ENCODE measurements at regions not wholly inside any gene's neighbourhood (a gene's known extent, or its start where the extent isn't known, plus 50 kb on each side); places are given as distances from the start of the nearest gene placed in this dataset.

DNA sequence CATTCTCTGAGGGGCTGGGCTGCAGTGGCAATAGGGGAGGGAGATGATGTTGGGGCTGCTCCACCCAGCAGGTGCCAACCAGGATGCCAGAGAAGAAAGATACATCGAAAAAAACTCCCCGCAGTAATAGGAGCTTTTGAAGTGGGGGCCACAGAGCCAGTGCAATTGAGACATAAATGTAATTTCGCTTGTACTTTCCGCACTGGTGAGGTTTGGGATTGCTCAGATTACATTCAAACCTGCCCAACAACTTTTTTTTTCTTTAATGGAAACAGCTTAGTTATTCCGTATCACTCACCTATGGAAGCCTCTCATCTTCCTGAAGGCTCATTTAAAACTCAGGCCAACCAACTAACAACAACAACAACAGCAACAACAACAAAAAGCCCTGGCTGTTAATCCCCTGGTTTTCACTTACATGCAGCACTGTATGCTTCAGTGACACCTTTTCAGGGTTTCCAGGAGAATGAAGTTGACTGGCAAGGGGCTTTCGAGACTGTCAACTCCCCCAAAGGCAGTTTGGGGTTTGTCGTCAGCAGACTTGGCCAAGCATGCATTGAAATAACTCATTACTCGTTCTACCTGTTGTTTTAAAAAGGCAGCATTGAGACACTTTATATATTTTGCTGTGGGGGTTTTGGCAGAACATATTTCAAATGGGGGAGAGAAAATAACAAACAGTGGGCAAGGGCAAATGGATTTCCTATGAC is 163.8 kb downstream of the EBLN2 start:
- in situ Hi-C loops (cut with HindIII; ENCODE audit: low sequenced_read_pairs): no loop called here

DNA sequence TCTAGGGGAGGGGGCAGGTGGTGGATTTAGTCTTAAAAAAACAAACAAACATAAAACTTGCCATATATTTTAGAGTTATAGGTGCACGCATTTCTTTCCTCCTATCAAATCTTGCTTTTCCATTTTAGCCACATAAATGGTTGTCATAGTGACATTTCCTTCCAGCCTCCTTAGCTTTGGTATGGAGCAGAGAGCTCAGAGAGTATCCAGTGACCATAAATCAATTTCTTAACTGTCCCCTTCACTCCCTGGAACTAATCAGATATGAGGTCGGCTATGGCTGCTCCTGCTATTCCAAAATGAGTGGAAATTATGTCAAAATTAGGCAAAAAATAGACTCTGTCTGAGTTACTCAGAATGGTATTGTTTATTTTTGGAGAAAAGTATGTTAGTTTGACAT is 164.5 kb downstream of the EBLN2 start:
- in situ Hi-C loops (cut with HindIII; ENCODE audit: low sequenced_read_pairs): no loop called here

DNA sequence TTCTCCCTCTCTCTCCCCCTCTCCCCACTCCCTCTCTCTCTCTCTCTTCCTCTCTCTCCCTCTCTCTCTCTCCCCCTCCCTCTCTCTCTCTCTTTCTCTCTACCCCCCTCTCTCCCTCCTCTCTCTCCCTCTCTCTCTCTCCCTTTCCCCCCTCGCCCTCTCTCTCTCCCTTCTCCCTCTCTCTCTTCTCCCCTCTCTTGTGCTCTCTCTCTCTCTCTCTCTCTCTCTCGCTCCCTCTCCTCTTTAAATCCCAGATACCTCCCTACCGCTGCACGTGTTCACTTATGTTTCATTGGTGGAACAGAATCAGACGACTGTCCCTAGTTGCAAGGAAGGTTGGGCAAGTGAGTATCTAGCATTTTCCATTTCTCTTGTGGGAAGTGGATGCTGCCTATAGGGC is 166.5 kb downstream of the EBLN2 start:
- in situ Hi-C loops (cut with HindIII; ENCODE audit: low sequenced_read_pairs): no loop called here

DNA sequence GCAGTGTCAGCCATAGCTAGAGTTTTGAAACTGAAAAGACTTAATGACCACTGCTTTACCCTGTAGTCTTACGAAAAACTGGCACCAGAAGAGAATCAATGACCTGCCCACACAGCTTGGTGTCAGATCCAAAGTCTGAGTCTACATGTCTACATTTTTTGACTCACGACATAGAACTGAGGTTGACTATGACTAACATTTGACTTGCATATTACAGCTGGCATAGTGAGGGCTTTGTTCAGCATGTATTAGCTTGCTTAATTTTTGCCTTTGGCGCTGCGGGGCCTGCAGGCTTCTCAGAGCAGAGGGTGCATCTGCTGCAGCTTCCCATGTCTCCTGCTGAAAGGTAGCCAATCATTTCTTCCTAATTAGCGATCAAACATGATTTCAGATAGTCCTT is 167.0 kb downstream of the EBLN2 start:
- in situ Hi-C loops (cut with HindIII; ENCODE audit: low sequenced_read_pairs): no loop called here

DNA sequence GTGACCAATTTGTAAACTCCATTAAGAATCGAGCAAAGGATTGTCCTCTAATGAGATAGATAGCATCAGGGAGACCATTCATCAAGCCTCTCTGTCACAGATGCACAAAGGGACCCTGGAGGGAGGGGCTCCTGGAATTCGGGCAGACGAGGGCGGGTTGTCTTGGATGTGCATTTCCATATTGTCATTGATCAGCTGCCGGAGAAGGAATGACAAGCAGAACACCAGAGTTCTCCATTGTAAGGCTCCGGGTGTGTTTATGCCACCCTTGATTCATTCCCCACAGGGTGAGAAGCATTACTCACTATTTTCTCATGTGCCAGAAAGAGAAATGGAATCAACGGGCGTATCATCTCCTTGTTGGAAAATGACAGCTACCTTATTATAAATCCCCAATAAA is 167.5 kb downstream of the EBLN2 start:
- in situ Hi-C loops (cut with HindIII; ENCODE audit: low sequenced_read_pairs): no loop called here

DNA sequence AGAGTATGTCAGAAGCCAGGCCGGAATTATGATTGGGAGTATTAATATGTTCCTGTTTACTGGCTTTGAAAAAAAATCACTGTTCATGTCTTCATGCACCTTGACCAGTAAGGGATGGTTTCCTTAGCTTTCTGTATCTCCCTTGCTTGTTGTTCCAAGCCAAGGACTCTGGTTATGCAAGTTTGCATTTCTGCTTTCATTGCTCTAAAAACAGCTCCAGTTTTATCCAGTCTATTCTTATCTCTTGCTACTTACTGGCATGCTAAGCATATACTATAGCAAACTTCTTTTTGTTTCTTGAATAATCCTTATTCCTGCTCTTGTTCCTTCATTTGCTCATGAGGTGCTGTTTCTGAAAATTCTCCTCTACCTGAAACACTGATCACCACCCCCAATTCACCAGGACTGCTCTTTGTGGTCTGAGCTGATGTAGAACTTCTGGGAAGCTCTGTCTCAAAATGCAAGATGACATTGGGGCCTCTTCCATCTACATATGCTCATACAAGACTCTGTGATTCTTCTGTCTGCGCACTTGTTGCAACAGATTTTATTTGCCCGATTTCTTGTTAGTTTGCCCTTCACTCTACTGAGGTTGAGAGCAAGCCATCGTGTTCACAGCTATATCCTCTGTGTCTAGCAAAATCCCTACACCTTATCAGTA is 173.0 kb downstream of the EBLN2 start:
- in situ Hi-C loops (cut with HindIII; ENCODE audit: low sequenced_read_pairs): no loop called here

DNA sequence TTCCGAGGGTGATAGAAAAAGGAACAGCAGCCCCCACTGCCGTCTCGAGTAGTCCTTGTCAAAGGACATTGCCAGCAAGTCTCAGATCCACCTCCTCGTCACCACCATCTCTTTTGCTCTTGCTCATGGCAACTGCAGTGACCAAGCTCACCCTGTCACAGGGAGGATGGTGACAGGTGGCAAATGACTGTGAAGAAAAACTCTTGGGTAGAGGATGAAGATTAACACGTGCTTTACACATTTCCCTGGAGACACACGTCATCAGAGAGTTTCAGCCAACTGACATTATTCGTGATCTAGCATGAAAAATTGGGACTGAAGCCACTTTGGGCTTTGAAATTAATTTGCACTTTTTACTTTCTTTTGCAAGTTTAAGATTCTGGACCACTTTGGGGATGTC is 174.3 kb downstream of the EBLN2 start:
- in situ Hi-C loops (cut with HindIII; ENCODE audit: low sequenced_read_pairs): no loop called here

DNA sequence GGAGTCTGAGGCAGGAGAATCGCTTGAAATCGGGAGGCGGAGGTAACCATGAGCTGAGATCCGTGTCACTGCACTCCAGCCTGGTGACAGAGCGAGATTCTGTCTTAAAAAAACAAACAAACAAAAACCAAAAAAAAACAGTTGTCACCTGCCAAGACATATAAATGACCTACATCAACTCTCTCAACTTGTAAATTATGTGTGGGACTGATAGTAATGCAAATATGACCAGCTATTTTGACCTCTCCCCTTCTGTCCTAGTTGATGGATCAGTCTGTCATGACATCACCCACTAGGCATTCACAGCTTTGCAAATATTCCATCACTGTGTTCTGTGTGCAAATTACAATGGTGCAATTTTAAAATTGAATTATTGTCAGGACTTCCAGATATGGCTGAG is 175.4 kb downstream of the EBLN2 start:
- in situ Hi-C loops (cut with HindIII; ENCODE audit: low sequenced_read_pairs): no loop called here

DNA sequence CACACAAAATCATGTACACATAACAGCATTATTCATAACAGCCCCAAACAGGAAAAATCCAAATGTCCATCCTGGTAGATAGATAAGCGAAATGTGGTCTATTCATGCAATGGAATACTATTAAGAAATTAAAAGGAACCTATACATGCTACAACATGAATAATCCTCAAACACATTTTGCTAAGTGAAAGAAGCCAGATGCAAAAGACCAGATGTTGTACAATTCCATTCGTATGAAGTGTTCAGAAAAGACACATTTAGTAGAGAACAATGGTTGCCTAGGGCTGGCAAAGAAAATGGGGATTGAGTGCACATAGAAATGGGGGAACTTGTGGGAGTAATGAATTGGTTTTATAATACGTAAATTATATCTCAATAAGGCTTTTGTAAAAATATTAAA is 182.3 kb downstream of the EBLN2 start:
- in situ Hi-C loops (cut with HindIII; ENCODE audit: low sequenced_read_pairs): no loop called here

DNA sequence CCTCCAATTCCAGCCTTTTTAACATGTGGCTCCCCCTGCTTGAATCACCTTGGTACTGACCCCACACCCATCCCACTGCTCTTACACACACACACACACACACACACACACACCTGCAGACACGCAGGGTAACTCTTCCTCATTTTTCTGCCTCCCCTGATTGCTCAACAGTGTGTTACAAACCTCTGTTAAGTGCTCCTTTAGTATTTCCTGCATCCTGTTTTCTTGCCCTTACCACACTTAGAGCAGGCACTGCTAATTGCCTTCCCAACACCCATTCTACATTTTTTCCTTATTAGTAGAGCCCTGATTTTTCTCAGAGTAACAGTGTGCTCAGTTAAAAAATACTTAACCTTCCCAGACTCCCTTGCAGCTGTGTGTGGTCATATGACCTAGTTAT is 184.0 kb downstream of the EBLN2 start:
- in situ Hi-C loops (cut with HindIII; ENCODE audit: low sequenced_read_pairs): no loop called here

DNA sequence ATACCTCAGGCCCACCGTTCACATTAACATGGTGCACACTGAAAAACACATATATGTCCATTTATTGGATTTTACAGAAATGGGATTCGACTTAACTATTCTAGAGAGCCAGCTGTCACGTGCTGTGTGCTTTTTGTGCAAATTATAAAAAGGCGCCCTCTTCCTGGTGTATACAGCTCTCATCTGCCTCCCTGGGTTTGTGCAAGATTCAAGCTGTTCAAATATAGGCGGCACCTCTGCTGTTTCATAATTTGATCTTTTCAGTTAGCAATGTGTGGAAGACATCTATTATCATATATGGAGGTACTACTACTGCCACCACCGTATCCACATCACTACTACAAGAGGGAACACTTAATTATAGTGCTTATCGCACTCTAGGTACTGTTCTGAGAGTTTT is 187.6 kb downstream of the EBLN2 start:
- in situ Hi-C loops (cut with HindIII; ENCODE audit: low sequenced_read_pairs): no loop called here

DNA sequence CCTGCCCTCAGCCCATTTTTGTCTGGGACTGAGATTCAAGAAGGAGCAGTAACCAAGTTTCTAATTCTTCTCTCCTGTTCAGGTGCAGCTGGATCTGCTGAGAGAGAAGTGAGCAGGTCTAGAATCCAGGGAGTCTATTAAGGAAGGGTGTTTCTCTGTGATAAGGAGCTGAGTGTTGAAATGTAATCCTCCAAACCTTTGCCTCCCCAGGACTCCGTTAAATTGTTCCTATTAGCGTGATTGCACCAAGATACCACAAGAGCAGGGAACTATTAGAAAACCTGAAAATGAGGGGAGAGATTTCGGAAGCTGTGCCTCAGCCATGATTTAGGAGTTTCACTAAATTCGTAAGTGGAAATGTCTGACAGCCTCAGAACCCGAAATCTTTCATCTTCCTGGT is 192.6 kb downstream of the EBLN2 start:
- in situ Hi-C loops (cut with HindIII; ENCODE audit: low sequenced_read_pairs): no loop called here

DNA sequence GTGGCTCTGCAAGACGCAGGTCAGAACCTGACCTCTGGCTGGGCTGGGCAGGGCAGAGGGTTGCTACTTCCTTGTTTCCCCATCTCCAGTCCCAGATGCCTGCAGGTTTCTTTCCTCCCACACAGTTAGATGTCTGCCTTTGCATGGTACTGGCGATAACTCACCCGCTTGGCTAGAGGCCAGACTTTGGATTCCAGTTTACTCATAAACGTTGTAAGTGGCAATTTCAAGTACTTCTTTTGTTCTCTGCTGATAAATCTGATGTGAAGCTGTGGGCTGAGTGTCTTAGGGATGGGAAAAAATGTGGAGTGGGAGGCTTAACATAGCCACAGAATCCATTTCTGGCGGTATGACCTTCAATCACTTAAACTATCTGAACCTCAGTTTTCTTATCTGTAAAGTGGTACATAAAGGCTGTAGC is 194.2 kb downstream of the EBLN2 start:
- in situ Hi-C loops (cut with HindIII; ENCODE audit: low sequenced_read_pairs): no loop called here

DNA sequence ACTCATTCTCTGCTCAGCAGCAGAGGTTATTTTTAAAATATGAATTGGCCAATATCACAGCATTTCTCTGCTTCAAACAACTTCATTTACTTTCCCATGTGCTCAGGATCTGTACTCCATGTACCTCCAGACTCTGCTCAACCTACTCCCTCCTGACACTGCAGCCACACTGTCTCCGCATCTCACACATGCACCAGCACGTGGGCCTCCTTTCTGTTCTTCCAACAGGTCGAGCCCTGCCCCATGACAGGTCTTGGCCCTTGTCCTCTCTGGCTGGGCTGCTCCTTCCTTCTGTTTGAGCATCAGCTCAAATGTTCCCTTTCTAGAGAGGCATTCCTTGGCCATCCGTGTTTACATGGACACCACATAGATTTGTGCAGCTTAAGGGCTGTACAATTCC is 195.7 kb downstream of the EBLN2 start:
- in situ Hi-C loops (cut with HindIII; ENCODE audit: low sequenced_read_pairs): no loop called here

DNA sequence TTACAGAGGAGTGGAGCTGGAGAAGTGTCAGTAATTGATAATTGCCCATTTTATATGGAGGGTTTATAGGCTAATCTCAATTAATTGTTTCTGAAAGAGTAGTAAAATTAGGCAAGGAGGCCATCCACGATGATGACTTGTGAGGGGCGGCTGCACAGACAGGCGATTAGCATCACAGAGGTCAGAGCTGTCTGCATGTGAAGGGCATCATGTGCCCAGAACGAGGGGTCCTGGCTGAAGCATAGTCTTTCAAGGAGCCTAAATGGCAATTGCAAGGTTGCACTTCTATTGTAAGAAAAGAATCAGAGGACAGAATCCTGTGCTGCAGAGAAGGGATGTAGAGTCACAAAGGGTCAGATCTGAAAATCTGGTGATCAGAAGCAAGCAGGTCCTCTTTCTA is 196.6 kb downstream of the EBLN2 start:
- in situ Hi-C loops (cut with HindIII; ENCODE audit: low sequenced_read_pairs): no loop called here

DNA sequence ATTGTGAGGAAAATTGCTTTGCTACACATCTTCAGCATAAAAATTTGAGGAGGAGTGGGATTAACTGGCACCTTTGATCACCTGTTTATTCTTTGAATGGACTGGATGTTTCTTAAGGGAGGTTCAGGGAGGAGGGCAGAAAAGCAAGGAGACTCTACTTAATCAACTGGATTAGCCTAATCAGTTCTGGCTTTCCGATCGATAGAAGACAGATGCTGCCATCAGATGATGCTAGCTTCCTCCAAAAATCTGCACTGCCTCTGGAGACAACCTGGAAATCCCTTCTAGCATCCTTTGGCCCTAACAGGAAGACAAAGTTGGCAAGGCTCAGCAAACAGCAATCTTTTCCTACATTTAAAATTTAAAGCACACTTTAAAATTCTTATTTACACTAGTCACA is 197.8 kb downstream of the EBLN2 start:
- in situ Hi-C loops (cut with HindIII; ENCODE audit: low sequenced_read_pairs): no loop called here

DNA sequence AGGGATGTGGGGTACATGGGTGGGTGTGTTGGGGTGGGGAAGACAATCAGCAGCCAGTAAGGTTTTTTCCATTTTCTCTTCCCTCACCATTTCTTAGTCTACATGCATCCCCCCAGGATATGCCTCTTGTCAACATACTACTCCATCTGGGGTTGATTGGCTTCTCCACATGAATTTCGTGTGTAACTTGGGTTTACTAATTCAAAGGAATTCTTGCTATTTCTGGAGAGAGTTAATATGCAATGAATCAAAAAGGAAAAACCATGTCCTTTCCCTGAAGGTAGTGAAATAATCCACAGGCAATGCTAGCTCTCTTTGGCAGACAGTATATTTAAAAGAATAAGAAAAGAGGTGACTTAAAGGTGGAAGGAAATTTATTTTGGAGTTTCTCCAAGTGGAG is 198.4 kb downstream of the EBLN2 start:
- in situ Hi-C loops (cut with HindIII; ENCODE audit: low sequenced_read_pairs): no loop called here

DNA sequence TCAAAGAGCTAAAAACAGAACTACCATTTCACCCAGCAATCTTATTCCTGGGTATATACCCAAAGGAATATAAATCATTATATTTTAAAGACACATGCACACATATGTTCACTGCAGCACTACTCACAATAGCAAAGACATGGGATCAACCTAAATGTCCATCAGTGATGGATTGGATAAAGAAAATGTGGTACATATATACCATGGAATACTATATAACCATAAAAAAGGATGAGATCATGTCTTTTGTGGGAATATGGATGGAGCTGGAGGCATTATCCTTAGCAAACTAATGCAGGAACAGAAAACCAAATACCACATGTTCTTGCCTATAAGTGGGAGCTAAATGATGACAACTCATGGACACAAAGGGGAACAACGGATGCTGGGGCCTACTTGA is 205.1 kb downstream of the EBLN2 start:
- in situ Hi-C loops (cut with HindIII; ENCODE audit: low sequenced_read_pairs): loop anchor here (5.0 kb wide), 1 partner anchor 36 kb away; no protein-coding TSS in a partner anchor

DNA sequence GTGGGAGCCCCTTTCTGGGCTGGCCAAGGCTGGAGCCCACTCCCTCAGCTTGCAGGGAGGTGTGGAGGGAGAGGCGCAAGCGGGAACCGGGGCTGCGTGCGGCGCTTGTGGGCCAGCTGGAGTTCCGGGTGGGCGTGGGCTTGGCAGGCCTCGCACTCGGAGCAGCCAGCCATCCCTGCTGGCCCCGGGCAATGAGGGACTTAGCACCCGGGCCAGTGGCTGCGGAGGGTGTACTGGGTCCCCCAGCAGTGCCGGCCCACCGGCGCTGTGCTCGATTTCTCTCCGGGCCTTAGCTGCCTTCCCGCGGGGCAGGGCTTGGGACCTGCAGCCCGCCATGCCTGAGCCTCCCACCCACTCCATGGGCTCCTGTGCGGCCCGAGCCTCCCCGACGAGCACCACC is 207.7 kb downstream of the EBLN2 start:
- in situ Hi-C loops (cut with HindIII; ENCODE audit: low sequenced_read_pairs): loop anchor here (5.0 kb wide), 1 partner anchor 33 kb away; no protein-coding TSS in a partner anchor

DNA sequence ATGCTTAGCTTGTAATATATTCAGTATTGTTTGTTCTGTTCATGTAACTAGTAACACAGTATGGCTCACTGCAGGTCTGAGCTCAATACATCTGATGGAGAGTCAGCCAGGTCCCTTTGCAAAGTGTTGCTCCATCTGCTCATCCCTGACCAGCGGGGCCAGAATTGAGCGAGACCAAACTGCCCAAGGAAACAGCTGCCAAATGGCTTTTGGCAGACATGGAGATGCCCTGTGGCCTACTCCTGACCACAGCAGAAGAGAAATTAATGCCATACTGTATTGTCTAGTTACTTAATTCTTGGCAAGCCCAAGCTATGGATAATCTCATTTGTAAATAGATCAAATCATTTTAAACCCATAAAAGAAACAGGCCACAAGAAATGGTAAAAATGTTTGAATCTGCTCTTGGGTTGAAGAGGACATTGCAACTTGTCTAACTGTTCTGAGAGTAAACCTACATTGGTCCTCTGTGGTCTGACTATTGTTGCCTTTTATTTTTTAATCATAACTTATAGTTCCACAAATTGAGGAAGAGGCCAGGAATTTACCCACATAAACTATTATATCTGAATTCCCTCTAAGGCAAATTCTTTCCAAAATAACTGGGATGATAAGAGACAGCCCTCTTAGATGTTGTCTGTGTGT is 209.5 kb downstream of the EBLN2 start:
- in situ Hi-C loops (cut with HindIII; ENCODE audit: low sequenced_read_pairs): no loop called here

DNA sequence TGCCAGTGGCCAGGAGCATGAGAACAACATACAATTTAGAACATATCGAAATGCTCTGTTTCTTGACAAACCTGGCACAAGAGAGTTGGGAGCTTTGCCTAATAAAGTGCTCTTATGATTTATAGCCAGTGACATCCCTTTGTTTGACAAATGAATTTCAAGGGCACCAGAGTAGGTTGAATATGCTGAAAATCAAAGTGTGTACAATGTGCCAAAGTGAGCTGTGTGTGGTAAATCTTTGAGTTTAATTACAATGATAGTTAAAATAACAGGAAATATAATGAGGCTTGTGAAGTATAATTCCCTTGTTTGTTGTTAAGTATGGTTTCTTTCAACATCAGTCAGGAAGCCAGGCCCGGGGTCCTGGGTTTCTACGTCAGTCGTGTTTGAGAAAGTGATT is 211.9 kb downstream of the EBLN2 start:
- in situ Hi-C loops (cut with HindIII; ENCODE audit: low sequenced_read_pairs): no loop called here

DNA sequence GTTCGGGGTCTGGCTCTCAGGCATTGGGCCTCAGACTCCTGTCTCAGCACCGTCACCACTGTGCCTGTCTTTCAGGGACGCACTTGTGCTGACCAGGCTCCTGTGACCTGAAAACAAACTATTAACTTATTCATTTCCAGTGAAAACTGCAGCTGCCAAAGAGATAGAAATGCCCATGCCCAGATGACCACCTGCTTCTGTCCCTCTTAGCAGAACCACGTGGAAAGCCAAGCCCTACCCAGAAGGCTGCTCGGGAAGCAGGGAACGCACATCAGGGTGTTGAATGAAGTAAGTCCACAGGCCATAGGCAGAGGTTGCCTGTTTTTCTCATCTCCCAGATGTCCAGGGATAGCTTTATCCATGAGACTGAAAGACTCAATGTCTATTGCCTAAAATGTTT is 219.3 kb downstream of the EBLN2 start:
- in situ Hi-C loops (cut with HindIII; ENCODE audit: low sequenced_read_pairs): no loop called here
